Fibroblast of villous mesenchyme (primary cell): ENCODE measurements at regions not wholly inside any gene's neighbourhood (a gene's known extent, or its start where the extent isn't known, plus 50 kb on each side); places are given as distances from the start of the nearest gene placed in this dataset.

Experiments used
- DNase-seq: peaks from one replicate; pipeline ENCODE4 v3.0.0-alpha.2; 2010; ENCODE audit warnings: low read depth
- H3K4me3 ChIP-seq: 2 replicates; pipeline ENCODE4 v1.5.1; 2011; ENCODE audit warnings: low read depth, mild to moderate bottlenecking, low read length
- TF ChIP-seq, protein P1 (sequence below): IDR thresholded peaks from 2 replicates; pipeline ENCODE4 v1.5.1; 2012; ENCODE audit warnings: low read depth, mild to moderate bottlenecking, low read length; ENCODE audit not compliant: insufficient read depth

DNA sequence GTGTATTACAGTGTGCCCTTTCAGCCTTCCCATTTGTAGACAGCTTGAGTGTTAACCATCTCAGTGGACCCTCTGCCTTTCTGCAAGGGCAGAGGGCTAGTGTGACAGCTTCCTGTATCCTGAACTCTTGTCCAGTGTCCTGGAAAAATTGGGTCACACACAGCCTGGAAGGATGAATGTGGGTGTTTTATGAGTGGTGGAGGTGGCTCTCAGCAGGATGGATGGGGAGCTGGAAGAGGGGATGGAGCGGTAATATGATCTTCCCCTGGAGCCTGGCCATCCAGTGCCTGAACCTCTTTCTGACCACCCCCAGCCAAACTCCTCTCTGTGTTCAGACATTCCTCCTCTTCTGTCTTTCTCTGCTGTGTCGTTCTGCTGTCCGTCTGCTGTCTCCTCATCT, 113.0 kb downstream of the KIF4B start:
- no peak overlapping the region for H3K4me3 ChIP-seq
- TF ChIP-seq, protein P1, sequence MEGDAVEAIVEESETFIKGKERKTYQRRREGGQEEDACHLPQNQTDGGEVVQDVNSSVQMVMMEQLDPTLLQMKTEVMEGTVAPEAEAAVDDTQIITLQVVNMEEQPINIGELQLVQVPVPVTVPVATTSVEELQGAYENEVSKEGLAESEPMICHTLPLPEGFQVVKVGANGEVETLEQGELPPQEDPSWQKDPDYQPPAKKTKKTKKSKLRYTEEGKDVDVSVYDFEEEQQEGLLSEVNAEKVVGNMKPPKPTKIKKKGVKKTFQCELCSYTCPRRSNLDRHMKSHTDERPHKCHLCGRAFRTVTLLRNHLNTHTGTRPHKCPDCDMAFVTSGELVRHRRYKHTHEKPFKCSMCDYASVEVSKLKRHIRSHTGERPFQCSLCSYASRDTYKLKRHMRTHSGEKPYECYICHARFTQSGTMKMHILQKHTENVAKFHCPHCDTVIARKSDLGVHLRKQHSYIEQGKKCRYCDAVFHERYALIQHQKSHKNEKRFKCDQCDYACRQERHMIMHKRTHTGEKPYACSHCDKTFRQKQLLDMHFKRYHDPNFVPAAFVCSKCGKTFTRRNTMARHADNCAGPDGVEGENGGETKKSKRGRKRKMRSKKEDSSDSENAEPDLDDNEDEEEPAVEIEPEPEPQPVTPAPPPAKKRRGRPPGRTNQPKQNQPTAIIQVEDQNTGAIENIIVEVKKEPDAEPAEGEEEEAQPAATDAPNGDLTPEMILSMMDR, result no peak
- no peak for DNase-seq

DNA sequence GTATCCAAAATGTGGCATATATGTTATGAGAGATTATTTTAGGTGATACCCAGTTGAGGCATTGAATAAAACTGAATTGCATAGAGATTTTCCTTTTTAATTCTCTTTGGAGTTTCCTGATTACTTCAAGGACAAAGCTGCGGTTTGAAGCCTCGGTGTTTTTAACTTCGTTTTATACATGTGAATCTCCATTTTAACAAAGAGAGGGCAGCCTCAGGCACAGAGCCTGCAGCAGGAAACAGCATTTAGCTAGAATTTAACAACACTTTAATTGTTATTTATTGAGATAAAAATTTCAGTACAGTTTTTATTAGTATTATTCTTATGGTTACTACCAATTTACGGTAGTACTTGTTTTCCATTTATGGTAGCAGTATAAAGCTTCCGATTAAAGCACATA, 114.0 kb downstream of the KIF4B start:
- no peak for DNase-seq
- no peak overlapping the region for H3K4me3 ChIP-seq
- TF ChIP-seq, protein P1, result no peak

DNA sequence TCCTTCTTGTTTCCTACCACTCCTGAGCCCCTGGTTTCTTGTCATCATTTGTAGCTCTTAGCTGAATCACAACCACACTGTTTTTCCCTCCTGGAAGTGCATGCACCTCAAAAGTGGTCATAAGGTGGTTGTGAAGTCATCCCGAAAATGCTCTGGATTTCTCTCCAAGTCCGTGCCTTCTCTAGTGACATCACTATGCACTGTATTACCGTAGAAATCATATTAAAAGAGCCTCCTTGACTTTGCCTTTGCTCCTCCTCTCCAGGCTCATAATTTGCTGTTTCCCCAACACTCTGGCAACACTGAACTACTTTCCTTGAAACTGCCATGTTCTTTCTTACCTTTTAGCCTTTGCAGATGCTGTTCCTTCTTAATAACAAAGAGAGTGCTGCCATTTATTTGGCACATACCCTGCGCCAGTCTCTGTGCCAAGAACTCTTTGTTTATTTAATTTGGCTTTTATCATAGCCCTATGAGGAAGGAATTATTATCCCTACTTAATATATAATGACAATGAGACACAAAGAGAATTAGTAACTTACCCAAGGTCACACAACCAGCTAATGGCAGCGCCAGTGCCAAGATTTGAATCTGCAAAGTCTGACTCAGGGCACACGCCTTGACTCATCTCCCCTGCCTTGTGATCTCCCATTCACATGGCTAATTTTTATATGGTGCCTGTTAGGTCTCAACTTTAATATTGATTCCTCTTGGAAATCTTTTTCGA, 115.4 kb downstream of the KIF4B start:
- H3K4me3 ChIP-seq, result no peak overlapping the region
- TF ChIP-seq, protein P1, result no peak
- no peak for DNase-seq

DNA sequence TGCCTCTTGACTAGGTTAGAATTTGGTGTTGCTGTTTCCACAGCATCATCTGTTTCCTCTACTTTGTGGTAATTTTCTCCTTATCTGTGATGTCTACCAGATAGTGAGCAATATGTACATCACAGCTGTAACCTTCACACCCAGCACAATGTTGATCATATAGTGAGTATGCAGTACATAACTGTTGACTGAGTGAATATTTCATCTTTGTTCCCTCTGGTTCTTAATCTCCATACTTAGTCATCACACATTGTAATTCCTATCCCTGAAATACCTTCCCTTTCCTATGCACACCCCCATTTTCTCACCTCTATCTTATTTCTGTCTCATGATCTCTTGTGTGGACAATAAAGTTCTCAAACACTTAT, 115.9 kb downstream of the KIF4B start:
- DNase-seq, result no peak
- TF ChIP-seq, protein P1, result no peak
- H3K4me3 ChIP-seq, result no peak overlapping the region

DNA sequence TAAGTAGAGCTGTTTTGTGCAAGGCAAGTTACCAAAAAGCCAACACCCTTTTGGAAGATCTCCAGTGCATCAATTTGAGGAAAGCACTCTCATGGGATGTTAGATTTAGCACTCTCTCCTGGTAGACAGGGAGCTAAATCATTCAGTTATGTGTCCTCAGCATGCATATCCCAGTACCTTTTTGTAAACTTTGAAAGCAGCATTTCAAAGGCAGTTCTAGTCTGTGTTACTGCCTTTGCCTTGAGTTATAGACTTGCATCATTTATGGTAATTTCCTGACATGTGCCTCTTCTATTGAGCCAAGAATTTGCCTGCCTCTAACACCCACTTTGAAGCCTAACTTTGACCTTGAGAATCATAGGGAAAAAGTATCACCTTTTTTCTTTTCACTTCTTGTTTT, 120.6 kb downstream of the KIF4B start:
- DNase-seq, result no peak
- TF ChIP-seq, protein P1, result no peak
- no peak overlapping the region for H3K4me3 ChIP-seq

DNA sequence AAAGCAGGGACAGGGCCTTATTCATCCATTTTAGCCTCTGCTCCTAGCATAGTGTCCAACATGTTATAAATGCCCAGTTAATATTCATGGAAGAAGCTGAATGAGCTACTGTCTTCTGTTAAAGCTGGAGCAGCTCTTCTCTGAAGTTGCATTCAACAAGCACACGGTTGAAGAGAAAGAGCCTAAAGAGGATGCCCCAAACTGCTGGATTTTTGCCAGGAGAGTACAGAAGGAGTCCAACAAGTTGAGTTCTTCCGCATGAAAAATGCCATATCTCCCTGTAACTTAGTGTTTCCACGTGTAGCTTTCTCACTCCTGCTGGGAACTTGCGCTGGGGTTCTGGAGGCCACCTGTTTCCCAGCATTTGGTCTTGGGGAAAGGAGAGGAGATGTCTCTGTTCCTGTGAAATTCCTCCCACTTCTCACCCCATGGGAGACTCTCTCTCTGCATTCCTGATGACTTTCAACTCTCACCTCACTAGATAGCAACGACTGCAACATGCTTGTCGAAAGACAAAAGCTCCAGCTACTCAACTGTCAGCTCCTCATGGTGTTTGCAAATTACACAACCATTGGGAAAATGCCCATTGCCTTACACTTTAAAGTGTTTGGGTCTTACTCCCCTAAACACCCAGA, 122.8 kb downstream of the KIF4B start:
- no peak overlapping the region for H3K4me3 ChIP-seq
- DNase-seq, result no peak
- TF ChIP-seq, protein P1, result no peak
